ENCODE measurements at regions not wholly inside any gene's neighbourhood (a gene's known extent, or its start where the extent isn't known, plus 50 kb on each side); places are given as distances from the start of the nearest gene placed in this dataset.

GRCh38 chr10:10118131-10118530 lies 899.5 kb upstream of the CELF2 start:
- no peak for TF ChIP-seq ZNF274 (IDR thresholded peaks at IDR 0.05; ENCODE audit: low read depth, low read length)
- H3K4me3 ChIP-seq (ENCODE audit: low read length), result no peak overlapping the region

- no peak for TF ChIP-seq ZNF274 (IDR thresholded peaks at IDR 0.05; ENCODE audit: low read depth, low read length)
- no peak overlapping the region for H3K4me3 ChIP-seq (ENCODE audit: low read length)
Observed at GRCh38 chr10:10120671-10121070, 897.0 kb upstream of the CELF2 start.

- H3K4me3 ChIP-seq (ENCODE audit: low read length), result no peak overlapping the region
- no peak for TF ChIP-seq ZNF274 (IDR thresholded peaks at IDR 0.05; ENCODE audit: low read depth, low read length)
Observed at GRCh38 chr10:10125676-10126075, 892.0 kb upstream of the CELF2 start.

GRCh38 chr10:10126218-10126617 lies 891.5 kb upstream of the CELF2 start:
- no peak for TF ChIP-seq ZNF274 (IDR thresholded peaks at IDR 0.05; ENCODE audit: low read depth, low read length)
- H3K4me3 ChIP-seq (ENCODE audit: low read length), result no peak overlapping the region

- H3K4me3 ChIP-seq (ENCODE audit: low read length), result no peak overlapping the region
- TF ChIP-seq ZNF274 (IDR thresholded peaks at IDR 0.05; ENCODE audit: low read depth, low read length), result no peak
Observed at GRCh38 chr10:10128387-10128786, 889.3 kb upstream of the CELF2 start.

GRCh38 chr10:10130686-10131085 lies 887.0 kb upstream of the CELF2 start:
- no peak overlapping the region for H3K4me3 ChIP-seq (ENCODE audit: low read length)
- TF ChIP-seq ZNF274 (IDR thresholded peaks at IDR 0.05; ENCODE audit: low read depth, low read length), result no peak

GRCh38 chr10:10132009-10132408 lies 885.7 kb upstream of the CELF2 start:
- no peak overlapping the region for H3K4me3 ChIP-seq (ENCODE audit: low read length)
- TF ChIP-seq ZNF274 (IDR thresholded peaks at IDR 0.05; ENCODE audit: low read depth, low read length), result no peak

- H3K4me3 ChIP-seq (ENCODE audit: low read length), result no peak overlapping the region
- no peak for TF ChIP-seq ZNF274 (IDR thresholded peaks at IDR 0.05; ENCODE audit: low read depth, low read length)
Observed at GRCh38 chr10:10133281-10133680, 884.4 kb upstream of the CELF2 start.

GRCh38 chr10:10138685-10139084 lies 879.0 kb upstream of the CELF2 start:
- no peak overlapping the region for H3K4me3 ChIP-seq (ENCODE audit: low read length)
- TF ChIP-seq ZNF274 (IDR thresholded peaks at IDR 0.05; ENCODE audit: low read depth, low read length), result no peak

GRCh38 chr10:10141782-10142382 lies 875.8 kb upstream of the CELF2 start:
- H3K4me3 ChIP-seq (ENCODE audit: low read length), result no peak overlapping the region
- TF ChIP-seq ZNF274 (IDR thresholded peaks at IDR 0.05; ENCODE audit: low read depth, low read length), result no peak

- no peak for TF ChIP-seq ZNF274 (IDR thresholded peaks at IDR 0.05; ENCODE audit: low read depth, low read length)
Observed at GRCh38 chr10:10146604-10147003, 871.1 kb upstream of the CELF2 start.

GRCh38 chr10:10149899-10150298 lies 867.8 kb upstream of the CELF2 start:
- no peak for TF ChIP-seq ZNF274 (IDR thresholded peaks at IDR 0.05; ENCODE audit: low read depth, low read length)
- no peak overlapping the region for H3K4me3 ChIP-seq (ENCODE audit: low read length)

More at GRCh38 chr10:10146604-10147003, 871.1 kb upstream of the CELF2 start:
- no peak overlapping the region for H3K4me3 ChIP-seq (ENCODE audit: low read length)

- no peak overlapping the region for H3K4me3 ChIP-seq (ENCODE audit: low read length)
- TF ChIP-seq ZNF274 (IDR thresholded peaks at IDR 0.05; ENCODE audit: low read depth, low read length), result no peak
Observed at GRCh38 chr10:10156917-10157600, 860.6 kb upstream of the CELF2 start.

GRCh38 chr10:10160821-10161312 lies 856.8 kb upstream of the CELF2 start:
- no peak for TF ChIP-seq ZNF274 (IDR thresholded peaks at IDR 0.05; ENCODE audit: low read depth, low read length)
- H3K4me3 ChIP-seq (ENCODE audit: low read length), result no peak overlapping the region

GRCh38 chr10:10164848-10165247 lies 852.8 kb upstream of the CELF2 start:
- no peak overlapping the region for H3K4me3 ChIP-seq (ENCODE audit: low read length)
- TF ChIP-seq ZNF274 (IDR thresholded peaks at IDR 0.05; ENCODE audit: low read depth, low read length), result no peak

Measured in GM08714 (cell line).